HepG2 (cell line): ENCODE measurements at regions not wholly inside any gene's neighbourhood (a gene's known extent, or its start where the extent isn't known, plus 50 kb on each side); places are given as distances from the start of the nearest gene placed in this dataset.

Experiments
- ATAC-seq: fragments of 200-7000 bp; cut with Tn5 transposase; 3 replicates; pipeline ENCODE4 v1.9.1; 2020; ENCODE audit warnings: mild to moderate bottlenecking, moderate library complexity
- BruUV-seq: library from RNA; stranded (reverse); fragments of 400-500 nt; replicated peaks from 2 replicates; lab custom pipeline; 2021; lab: Mats Ljungman, UMichigan
- CTCF ChIA-PET: fragments of 300-600 bp; formaldehyde crosslinking; extraction: SDS; loops from one replicate; lab custom pipeline; 2021; ENCODE audit warnings: low total read pairs, inconsistent platforms, low intra/inter-chr PET ratio; lab: Yijun Ruan, JAX
- POLR2A ChIA-PET: fragments of 350-600 bp; sonication (Branson Sonifier 250); formaldehyde crosslinking; loops from one replicate; lab custom pipeline; 2020; ENCODE audit warnings: antibody characterized with exemption, inconsistent platforms; lab: Yijun Ruan, JAX
- DNase-seq: peaks from one replicate; pipeline ENCODE4 v3.0.0-alpha.2; 2015; ENCODE audit warnings: low spot score
- FAIRE-seq: peaks from 3 replicates; lab custom pipeline; 2011; peaks lifted over from hg19 to GRCh38; lab: Jason Lieb, UNC
- H2AFZ ChIP-seq: one replicate; pipeline ENCODE4 v1.6.1; 2011; ENCODE audit warnings: low read length, inconsistent platforms
- H3K27ac ChIP-seq: fragments of 300-600 bp; 3 replicates; pipeline ENCODE4 v1.8.0; 2011; ENCODE audit warnings: mixed run types, mild to moderate bottlenecking, mixed read lengths, low read length, inconsistent platforms; ENCODE audit not compliant: insufficient read depth; ENCODE audit errors: extremely low read length
- H3K27me3 ChIP-seq, 2 experiments: fragments of 200-600 bp in 1 of 2; 2 replicates in 1 of 2; 3 replicates in 1 of 2; pipeline versions ENCODE4 v1.6.0 to v1.8.0; 2011; ENCODE audit warnings: low read length in 2 of 2, mild to moderate bottlenecking in 2 of 2, moderate library complexity in 2 of 2, inconsistent platforms in 1 of 2; ENCODE audit not compliant: insufficient read depth in 2 of 2, control insufficient read depth in 1 of 2
- H3K36me3 ChIP-seq, 2 experiments: fragments of 200-600 bp in 1 of 2; replicated peaks in 1 of 2; 2 replicates in 1 of 2; 3 replicates in 1 of 2; pipeline versions ENCODE4 v1.5.1 to v1.8.0; 2011; ENCODE audit warnings: low read length in 2 of 2, inconsistent platforms in 1 of 2; ENCODE audit not compliant: insufficient read depth in 2 of 2, control insufficient read depth in 1 of 2
- H3K4me1 ChIP-seq: 2 replicates; pipeline ENCODE4 v1.5.1; 2012; ENCODE audit warnings: low read length, inconsistent platforms; ENCODE audit not compliant: insufficient read depth
- H3K4me2 ChIP-seq: 2 replicates; pipeline ENCODE4 v1.6.0; 2011; ENCODE audit warnings: low read depth, low read length, inconsistent platforms
- H3K4me3 ChIP-seq, 3 experiments: fragments of 200-600 bp in 1 of 3; sonication (generic), shearing (Covaris generic) in 1 of 3; replicated peaks in 1 of 3; 2 replicates each; pipeline ENCODE4 v1.5.1; 2011 to 2016; ENCODE audit warnings: low read length in 3 of 3, inconsistent platforms in 2 of 3, low read depth in 2 of 3, mild to moderate bottlenecking in 2 of 3, control low read depth in 1 of 3, mixed read lengths in 1 of 3; ENCODE audit not compliant: insufficient read depth in 1 of 3
- H3K79me2 ChIP-seq: one replicate; pipeline ENCODE4 v1.6.1; 2011; ENCODE audit warnings: low read length, inconsistent platforms; ENCODE audit not compliant: insufficient read depth
- H3K9ac ChIP-seq: 2 replicates; pipeline ENCODE4 v1.6.0; 2011; ENCODE audit warnings: mild to moderate bottlenecking, low read depth, low read length, inconsistent platforms; ENCODE audit not compliant: insufficient read depth
- H3K9me3 ChIP-seq: 2 replicates; pipeline ENCODE4 v1.5.1; 2012; ENCODE audit warnings: mild to moderate bottlenecking, low read length
- H4K20me1 ChIP-seq: 2 replicates; pipeline ENCODE4 v1.6.0; 2011; ENCODE audit warnings: inconsistent platforms, mild to moderate bottlenecking, low read length, moderate library complexity; ENCODE audit not compliant: insufficient read depth
- ARNT2 ChIP-seq: sonication (generic); formaldehyde crosslinking; IDR thresholded peaks from 2 replicates; pipeline ENCODE4 v1.8.0; 2022; ENCODE audit warnings: mild to moderate bottlenecking, low read depth, missing genetic modification reagents, moderate library complexity
- BRCA1 ChIP-seq: sonication (generic); formaldehyde crosslinking; IDR thresholded peaks from 2 replicates; pipeline ENCODE4 v1.4.0; 2020; ENCODE audit warnings: missing genetic modification reagents
- KDM5A ChIP-seq: fragments of 200-600 bp; sonication (generic); IDR thresholded peaks from 2 replicates; pipeline ENCODE4 v1.7.0; 2018; ENCODE audit warnings: antibody characterized with exemption, mild to moderate bottlenecking, low read length, borderline replicate concordance
- NBN ChIP-seq: fragments of 450-650 bp; conservative IDR thresholded peaks from 2 replicates; pipeline ENCODE4 v1.6.1; 2017
- NFATC3 ChIP-seq: sonication (generic); formaldehyde crosslinking; IDR thresholded peaks from 2 replicates; pipeline ENCODE4 v1.5.1; 2020; ENCODE audit warnings: mild to moderate bottlenecking, missing genetic modification reagents
- PHF20 ChIP-seq: sonication (generic); formaldehyde crosslinking; IDR thresholded peaks from 2 replicates; pipeline ENCODE4 v1.5.0; 2020; ENCODE audit warnings: mild to moderate bottlenecking, missing genetic modification reagents
- SKI ChIP-seq: fragments of 450-650 bp; IDR thresholded peaks from one replicate; pipeline ENCODE4 v1.6.1; 2018; ENCODE audit warnings: mild to moderate bottlenecking; ENCODE audit not compliant: partially characterized antibody
- whole genome bisulfite sequencing: methylation state at CpG from one replicate; pipeline ENCODE4 v1.1.6; 2017; ENCODE audit warnings: low lambda C conversion rate; 5-methylcytosine and 5-hydroxymethylcytosine counted together
- in situ Hi-C: cut with HindIII; loops from 2 replicates; pipeline ENCODE4 v1.10.0; 2017; ENCODE audit warnings: low pct_unique_long_range_greater_than_20kb; ENCODE audit not compliant: extremely low pct_ligation_motif_present
- intact Hi-C: fragments of 100-400 bp; cut with micrococcal nuclease; formaldehyde crosslinking; loops from one replicate; pipeline ENCODE4 v1.10.0; 2022; ENCODE audit not compliant: unreplicated experiment
- TF ChIP-seq, protein P1 (sequence below): sonication (generic); formaldehyde crosslinking; IDR thresholded peaks from 2 replicates; pipeline ENCODE4 v1.9.0; 2022; ENCODE audit warnings: low read depth, missing genetic modification reagents

DNA sequence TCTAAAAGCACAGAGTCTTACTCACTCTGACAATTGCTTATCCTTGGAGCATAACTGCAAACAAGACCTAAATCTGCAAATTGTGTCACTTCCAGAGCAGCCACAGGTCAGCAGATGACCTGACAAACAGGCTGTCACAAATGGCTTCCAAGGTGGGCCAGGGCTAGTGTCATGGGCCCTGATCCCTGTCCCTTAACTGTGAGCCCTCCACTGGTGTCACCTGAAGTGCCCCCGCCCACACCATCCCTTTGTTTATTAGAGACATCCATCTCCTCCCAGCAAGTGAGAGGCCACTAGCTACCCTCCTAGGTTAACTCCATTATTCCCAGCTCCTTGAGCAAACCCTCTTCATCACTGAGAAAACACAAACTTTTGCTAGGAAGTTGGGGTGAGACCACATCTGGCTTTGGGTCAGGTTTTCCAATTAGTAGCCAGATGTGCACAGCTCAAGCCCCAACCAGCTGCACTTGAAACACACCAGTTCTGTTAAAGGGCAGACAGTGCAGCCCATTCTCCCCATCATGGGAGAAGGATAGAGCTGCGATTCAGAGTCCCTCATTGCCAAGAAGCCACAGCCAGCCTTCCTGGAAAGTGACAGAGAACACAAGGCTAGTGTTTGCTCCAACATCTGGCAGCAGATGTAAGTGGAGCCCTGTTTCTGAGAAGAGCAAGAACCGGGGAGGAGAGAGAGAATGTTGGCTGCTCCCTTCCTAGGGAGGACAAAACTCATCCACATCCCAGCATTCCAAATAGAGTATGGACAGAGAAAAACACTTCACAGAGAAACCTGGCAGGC is 75.7 kb upstream of the NANOS1 start:
- BruUV-seq = no TSS peak
- no peak overlapping the region for H3K9ac ChIP-seq
- no peak for TF ChIP-seq BRCA1
- TF ChIP-seq ARNT2 (CRISPR knock-in tag) = no peak
- no peak for TF ChIP-seq KDM5A
- TF ChIP-seq PHF20 (CRISPR knock-in tag) = no peak
- no peak for TF ChIP-seq NFATC3
- no peak for TF ChIP-seq SKI
- TF ChIP-seq NBN = no peak
- TF ChIP-seq, protein P1, sequence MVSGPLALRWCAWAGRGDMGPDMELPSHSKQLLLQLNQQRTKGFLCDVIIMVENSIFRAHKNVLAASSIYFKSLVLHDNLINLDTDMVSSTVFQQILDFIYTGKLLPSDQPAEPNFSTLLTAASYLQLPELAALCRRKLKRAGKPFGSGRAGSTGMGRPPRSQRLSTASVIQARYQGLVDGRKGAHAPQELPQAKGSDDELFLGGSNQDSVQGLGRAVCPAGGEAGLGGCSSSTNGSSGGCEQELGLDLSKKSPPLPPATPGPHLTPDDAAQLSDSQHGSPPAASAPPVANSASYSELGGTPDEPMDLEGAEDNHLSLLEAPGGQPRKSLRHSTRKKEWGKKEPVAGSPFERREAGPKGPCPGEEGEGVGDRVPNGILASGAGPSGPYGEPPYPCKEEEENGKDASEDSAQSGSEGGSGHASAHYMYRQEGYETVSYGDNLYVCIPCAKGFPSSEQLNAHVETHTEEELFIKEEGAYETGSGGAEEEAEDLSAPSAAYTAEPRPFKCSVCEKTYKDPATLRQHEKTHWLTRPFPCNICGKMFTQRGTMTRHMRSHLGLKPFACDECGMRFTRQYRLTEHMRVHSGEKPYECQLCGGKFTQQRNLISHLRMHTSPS = no peak
- no peak for ATAC-seq
- H3K36me3 ChIP-seq = no peaks in the 10 kb centered on the region
- H4K20me1 ChIP-seq = no peaks in the 10 kb centered on the region
- H2AFZ ChIP-seq = no peak overlapping the region
- POLR2A ChIA-PET = no interaction called here
- no peak overlapping the region for H3K4me3 ChIP-seq
- CTCF ChIA-PET = no interaction called here
- no peaks in the 10 kb centered on the region for H3K79me2 ChIP-seq
- H3K9me3 ChIP-seq = no peaks in the 10 kb centered on the region
- no peak overlapping the region for H3K4me2 ChIP-seq
- no peak overlapping the region for H3K27ac ChIP-seq
- no peak for FAIRE-seq
- intact Hi-C loops (no loop called here), in situ Hi-C loops (no loop called here)
- H3K4me1 ChIP-seq = no peaks in the 10 kb centered on the region
- DNase-seq = no peak
- WGBS = 7% methylated on average over 2 of the region's 3 CpGs
- H3K27me3 ChIP-seq = no peaks in the 10 kb centered on the region; a peak in 1 of 5 replicates
